ENCODE measurements at regions not wholly inside any gene's neighbourhood (a gene's known extent, or its start where the extent isn't known, plus 50 kb on each side); places are given as distances from the start of the nearest gene placed in this dataset.

DNA sequence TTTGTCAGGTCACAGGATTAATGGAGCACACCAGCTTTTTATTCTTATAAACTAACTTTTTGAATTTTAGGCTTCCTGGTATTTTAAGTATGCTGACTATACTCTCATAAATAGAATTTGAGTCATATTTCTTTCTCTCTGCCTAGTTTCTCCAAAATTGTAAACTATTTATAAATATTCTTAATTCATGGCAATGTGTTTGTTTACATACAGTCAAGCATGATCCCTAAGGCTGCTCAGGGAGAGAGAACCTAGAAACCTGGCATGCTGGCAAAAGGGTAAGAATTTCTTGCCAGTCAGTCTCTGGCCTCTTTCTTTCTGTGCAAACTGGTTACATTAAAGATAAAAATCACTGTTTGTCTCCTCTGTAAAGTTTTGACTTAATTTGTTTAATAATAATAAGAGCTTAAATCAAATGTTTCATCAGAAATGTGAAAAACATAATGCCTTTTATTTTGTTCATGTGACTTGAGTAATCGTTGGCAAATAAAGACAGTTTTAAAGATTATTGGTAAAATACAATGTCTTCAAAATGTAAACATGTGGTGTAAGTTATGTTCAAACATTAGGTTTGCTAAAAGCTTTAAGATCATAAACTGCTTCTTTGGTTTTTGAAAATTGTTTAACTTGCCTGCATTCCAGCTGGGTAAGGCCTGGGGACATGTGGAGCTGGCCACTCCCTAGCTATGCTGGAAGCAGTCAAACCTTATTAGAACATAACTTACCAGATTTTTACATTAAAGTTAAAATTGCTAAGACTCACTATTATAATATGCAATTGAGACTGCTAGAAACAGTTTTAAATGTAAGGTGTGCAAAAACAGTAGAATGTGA, 1401.7 kb downstream of the NCAM2 start:
- no peak overlapping the region for H3K4me3 ChIP-seq (ENCODE audit: low read depth, low read length)
- TF ChIP-seq CTCF (IDR thresholded peaks at IDR 0.05; ENCODE audit: low read depth, low read length) = no peak

DNA sequence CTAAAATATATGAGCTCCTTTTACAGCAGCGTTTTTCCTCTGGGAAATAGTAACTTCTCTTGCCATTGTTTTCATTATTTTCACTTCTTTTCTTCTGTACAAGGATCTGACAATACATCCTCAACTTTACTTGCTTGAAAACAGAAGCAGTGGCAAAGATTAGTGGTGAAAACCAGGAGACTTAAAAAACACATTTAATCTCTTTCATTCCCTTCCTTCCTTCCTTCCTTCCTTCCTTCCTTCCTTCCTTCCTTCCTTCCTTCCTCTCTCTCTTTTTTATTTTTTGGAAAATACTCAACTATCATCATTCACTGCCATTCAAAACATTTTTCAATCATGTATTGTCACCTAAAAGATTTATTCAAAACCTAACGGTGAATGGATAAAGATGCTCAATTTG, 1411.4 kb downstream of the NCAM2 start:
- no peak overlapping the region for H3K4me3 ChIP-seq (ENCODE audit: low read depth, low read length)
- TF ChIP-seq CTCF (IDR thresholded peaks at IDR 0.05; ENCODE audit: low read depth, low read length) = no peak

- H3K4me3 ChIP-seq (ENCODE audit: low read depth, low read length) = no peak overlapping the region
- no peak for TF ChIP-seq CTCF (IDR thresholded peaks at IDR 0.05; ENCODE audit: low read depth, low read length)
These were observed 1418.3 kb downstream of the NCAM2 start for GRCh38 chr21:22416555-22416954.

DNA sequence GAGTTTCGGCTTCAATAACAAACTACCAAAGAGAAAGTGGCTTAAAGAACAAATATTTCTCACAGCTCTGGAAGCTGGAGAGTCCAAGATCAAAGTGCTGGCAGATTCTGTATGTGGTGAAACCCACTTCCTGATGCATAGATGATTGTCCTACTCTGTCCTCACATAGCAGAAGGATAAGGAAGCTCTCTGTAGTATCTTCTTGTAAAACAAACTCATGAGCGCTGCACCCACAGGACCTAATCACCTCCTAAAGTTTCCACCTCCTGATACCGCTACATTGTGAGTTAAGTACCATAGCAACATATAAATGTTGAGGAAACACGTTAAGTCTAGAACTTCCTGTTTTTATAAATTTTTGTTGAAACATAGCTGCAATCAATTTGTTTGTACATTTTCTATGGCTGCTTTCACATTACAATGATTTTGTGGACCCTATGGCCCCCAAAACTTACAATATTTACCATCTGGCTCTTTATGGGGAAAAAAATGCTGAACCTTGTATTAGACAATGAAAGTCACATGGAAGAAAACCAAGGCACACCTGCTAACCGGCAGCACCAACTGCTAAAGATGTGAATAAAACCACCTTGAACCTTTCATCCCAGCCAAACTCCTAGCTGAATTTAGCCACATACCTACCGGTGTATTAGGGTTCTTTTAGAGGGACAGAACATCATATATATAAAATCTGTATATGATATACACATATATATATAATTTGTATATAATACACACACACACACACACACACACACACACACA, 1423.4 kb downstream of the NCAM2 start:
- TF ChIP-seq CTCF (IDR thresholded peaks at IDR 0.05; ENCODE audit: low read depth, low read length) = no peak
- H3K4me3 ChIP-seq (ENCODE audit: low read depth, low read length) = no peak overlapping the region

DNA sequence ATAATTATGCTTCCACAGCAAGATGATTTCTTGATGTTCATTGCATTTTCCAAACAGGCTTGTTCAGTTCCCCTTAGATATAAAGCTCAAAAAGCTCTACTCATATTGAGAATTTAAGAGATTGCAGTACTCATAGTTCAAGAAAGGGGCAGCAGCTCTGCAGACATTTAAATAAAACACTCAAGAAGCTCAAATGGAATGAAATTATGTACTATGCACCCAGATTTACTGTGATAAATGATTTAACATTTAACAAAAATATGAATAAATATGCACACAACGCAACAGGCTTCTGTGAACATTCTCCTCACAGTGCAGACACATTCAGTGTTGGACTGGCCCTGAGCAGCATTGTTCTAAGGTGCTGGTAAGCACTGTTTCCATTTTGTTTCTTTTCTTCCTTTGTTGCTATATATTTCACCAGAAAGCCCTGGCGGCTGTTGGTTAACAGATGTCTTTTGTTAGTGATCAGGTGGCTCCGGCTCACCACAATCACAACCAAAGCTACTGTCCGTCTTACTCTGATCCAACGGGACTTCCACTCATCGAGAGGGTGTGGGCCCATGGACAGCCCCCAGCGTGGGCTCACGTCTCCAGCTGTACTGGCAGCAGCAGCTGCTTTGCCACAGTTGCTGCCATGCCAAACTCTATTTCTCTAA, 1440.3 kb downstream of the NCAM2 start:
- TF ChIP-seq CTCF (IDR thresholded peaks at IDR 0.05; ENCODE audit: low read depth, low read length) = no peak

GRCh38 chr21:22444990-22445389, 1446.8 kb downstream of the NCAM2 start:
- H3K4me3 ChIP-seq (ENCODE audit: low read depth, low read length) = no peak overlapping the region
- TF ChIP-seq CTCF (IDR thresholded peaks at IDR 0.05; ENCODE audit: low read depth, low read length) = no peak

More for the DNA sequence above, 1440.3 kb downstream of the NCAM2 start:
- H3K4me3 ChIP-seq (ENCODE audit: low read depth, low read length) = no peak overlapping the region

Measured in WI38 (cell line).